ENCODE measurements at regions not wholly inside any gene's neighbourhood (a gene's known extent, or its start where the extent isn't known, plus 50 kb on each side); places are given as distances from the start of the nearest gene placed in this dataset.

- H4K20me1 ChIP-seq (replicated peaks; ENCODE audit: control insufficient read depth, extremely low read depth, insufficient read depth, low read length), result no peaks in the 10 kb centered on the region
- H2AFZ ChIP-seq (ENCODE audit: low read depth, low read length), result no peak overlapping the region
- BruUV-seq (replicated peaks), result no TSS peak
- intact Hi-C loops (cut with micrococcal nuclease) (no loop called here), dilution Hi-C loops (cut with MboI; ENCODE audit: extremely low pct_ligation_motif_present, low sequenced_read_pairs) (no loop called here)
- no peaks in the 10 kb centered on the region for H3K79me2 ChIP-seq (ENCODE audit: control insufficient read depth, insufficient read depth, low read length)
- H3K4me3 ChIP-seq (replicated peaks in 1 of 3; ENCODE audit: insufficient read depth in 1 of 3, low read depth in 1 of 3, low read length in 3 of 3), result no peak overlapping the region
- FAIRE-seq (no peak), DNase-seq (ENCODE audit: low read depth, low spot score) (no peak)
- H3K4me2 ChIP-seq (ENCODE audit: insufficient read depth, low read length), result no peak overlapping the region
- no peak overlapping the region for H3K27ac ChIP-seq (ENCODE audit: insufficient read depth, low read depth, low read length)
- ChIA-PET CTCF (no interaction called here), POLR2A (interaction anchor here (0.5 kb wide), 1 partner anchor 556 kb away, joined by 6 read pairs; no protein-coding TSS in a partner anchor)
- no peaks in the 10 kb centered on the region for H3K9me1 ChIP-seq (replicated peaks; ENCODE audit: control insufficient read depth, extremely low read depth, insufficient read depth, low read length)
- no peaks in the 10 kb centered on the region for H3K36me3 ChIP-seq (ENCODE audit: control insufficient read depth in 2 of 2, extremely low read depth in 1 of 2, insufficient read depth in 2 of 2, low read length in 2 of 2)
- H3K9ac ChIP-seq (replicated peaks; ENCODE audit: extremely low read depth, insufficient read depth, low read length), result no peak overlapping the region
- no peaks in the 10 kb centered on the region for H3K4me1 ChIP-seq (ENCODE audit: control insufficient read depth, extremely low read depth, insufficient read depth, low read length)
- H3K27me3 ChIP-seq (ENCODE audit: control insufficient read depth in 2 of 2, insufficient read depth in 2 of 2, low read length in 2 of 2), result no peaks in the 10 kb centered on the region
- no peaks in the 10 kb centered on the region for H3K9me3 ChIP-seq (replicated peaks; ENCODE audit: control insufficient read depth, insufficient read depth, low read length)
- TF ChIP-seq GATA2 (IDR thresholded peaks at IDR 0.05; ENCODE audit: insufficient read depth, insufficient read length, low read depth, low read length) (no peak), JUN (IDR thresholded peaks at IDR 0.05; ENCODE audit: borderline replicate concordance, insufficient read depth, insufficient read length, low read depth) (no peak), EZH2 (IDR thresholded peaks at IDR 0.05; ENCODE audit: borderline replicate concordance, low read depth, low read length, severe bottlenecking) (no peak), FOS (IDR thresholded peaks at IDR 0.05; ENCODE audit: borderline replicate concordance, insufficient read depth, low read length) (no peak), MYC (IDR thresholded peaks at IDR 0.05; ENCODE audit: low read depth, low read length) (no peak), MAX (IDR thresholded peaks at IDR 0.05; ENCODE audit: insufficient read depth, insufficient read length) (no peak), POLR2A (IDR thresholded peaks at IDR 0.05; ENCODE audit: low read depth, low read length) (no peak)
These were observed 447.5 kb downstream of the ADAMTS20 start for GRCh38 chr12:43104494-43104893.

- POLR2A ChIA-PET, result no interaction called here
- intact Hi-C loops (cut with micrococcal nuclease), result no loop called here
These were observed 448.1 kb downstream of the ADAMTS20 start for GRCh38 chr12:43103866-43104265.

More at GRCh38 chr12:43103866-43104265, 448.1 kb downstream of the ADAMTS20 start:
- BruUV-seq (replicated peaks), result no TSS peak
- no peak overlapping the region for H2AFZ ChIP-seq (ENCODE audit: low read depth, low read length)
- H3K4me1 ChIP-seq (ENCODE audit: control insufficient read depth, extremely low read depth, insufficient read depth, low read length), result no peaks in the 10 kb centered on the region
- no peaks in the 10 kb centered on the region for H3K9me3 ChIP-seq (replicated peaks; ENCODE audit: control insufficient read depth, insufficient read depth, low read length)
- dilution Hi-C loops (cut with MboI; ENCODE audit: extremely low pct_ligation_motif_present, low sequenced_read_pairs), result no loop called here
- no peaks in the 10 kb centered on the region for H3K27me3 ChIP-seq (ENCODE audit: control insufficient read depth in 2 of 2, insufficient read depth in 2 of 2, low read length in 2 of 2)
- no peaks in the 10 kb centered on the region for H3K9me1 ChIP-seq (replicated peaks; ENCODE audit: control insufficient read depth, extremely low read depth, insufficient read depth, low read length)
- H3K9ac ChIP-seq (replicated peaks; ENCODE audit: extremely low read depth, insufficient read depth, low read length), result no peak overlapping the region
- H3K27ac ChIP-seq (ENCODE audit: insufficient read depth, low read depth, low read length), result no peak overlapping the region
- H3K4me3 ChIP-seq (replicated peaks in 1 of 3; ENCODE audit: insufficient read depth in 1 of 3, low read depth in 1 of 3, low read length in 3 of 3), result no peak overlapping the region
- no peaks in the 10 kb centered on the region for H3K79me2 ChIP-seq (ENCODE audit: control insufficient read depth, insufficient read depth, low read length)
- DNase-seq (ENCODE audit: low read depth, low spot score) (no peak), FAIRE-seq (no peak)
- no peaks in the 10 kb centered on the region for H3K36me3 ChIP-seq (ENCODE audit: control insufficient read depth in 2 of 2, extremely low read depth in 1 of 2, insufficient read depth in 2 of 2, low read length in 2 of 2)
- H3K4me2 ChIP-seq (ENCODE audit: insufficient read depth, low read length), result no peak overlapping the region
- no peaks in the 10 kb centered on the region for H4K20me1 ChIP-seq (replicated peaks; ENCODE audit: control insufficient read depth, extremely low read depth, insufficient read depth, low read length)
- CTCF ChIA-PET, result no interaction called here
- TF ChIP-seq MYC (IDR thresholded peaks at IDR 0.05; ENCODE audit: low read depth, low read length) (no peak), CTCF (IDR thresholded peaks at IDR 0.05; ENCODE audit: extremely low read depth in 1 of 2, insufficient read depth in 1 of 2, low read depth in 1 of 2, low read length in 2 of 2) (no peak)

All from endothelial cell of umbilical vein (primary cell).